HG02759 (cell line): ENCODE measurements at regions not wholly inside any gene's neighbourhood (a gene's known extent, or its start where the extent isn't known, plus 50 kb on each side); places are given as distances from the start of the nearest gene placed in this dataset.
"Not testable (repeated sequence)": the region's sequence is repeated elsewhere in the genome, so short reads cannot be mapped to it uniquely, and the experiment has no call there.

Experiments
- ATAC-seq: cut with Tn5 transposase; IDR thresholded peaks from one replicate; pipeline ENCODE4 v1.9.1; 2021; ENCODE audit warnings: mild to moderate bottlenecking, moderate library complexity; ENCODE audit not compliant: unreplicated experiment

DNA sequence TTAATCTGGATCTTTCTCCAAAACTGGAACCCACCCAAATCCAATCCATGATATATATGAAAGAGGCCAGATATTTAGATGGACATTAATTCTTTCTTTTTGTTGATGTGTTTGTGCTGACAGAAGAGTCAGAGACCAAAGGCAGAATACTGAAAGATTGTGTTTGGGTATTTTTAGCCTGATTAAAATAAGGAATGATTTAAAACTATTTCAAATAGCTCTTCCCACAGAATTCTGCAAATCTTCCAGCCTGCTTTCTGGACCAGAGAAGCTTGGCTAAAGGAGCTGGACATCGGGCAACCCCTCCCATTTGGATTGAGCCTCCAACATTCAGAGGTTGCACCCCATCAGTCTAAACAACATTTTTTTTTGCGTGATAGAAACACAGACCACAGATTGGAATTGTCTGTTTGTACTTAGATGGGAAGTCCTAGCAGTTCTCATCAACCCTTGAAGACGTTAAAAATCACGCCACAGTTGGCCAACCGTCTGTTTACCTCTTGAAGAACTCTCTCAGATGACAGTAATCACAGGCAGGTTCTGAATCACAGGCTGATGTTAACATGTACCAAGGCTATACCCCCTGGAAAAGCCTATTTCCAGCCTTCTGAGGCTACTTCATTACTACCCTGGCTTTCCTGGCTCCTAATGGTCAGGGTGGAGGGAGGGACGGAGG is 155.2 kb upstream of the NRP1 start:
- ATAC-seq, result no peak

DNA sequence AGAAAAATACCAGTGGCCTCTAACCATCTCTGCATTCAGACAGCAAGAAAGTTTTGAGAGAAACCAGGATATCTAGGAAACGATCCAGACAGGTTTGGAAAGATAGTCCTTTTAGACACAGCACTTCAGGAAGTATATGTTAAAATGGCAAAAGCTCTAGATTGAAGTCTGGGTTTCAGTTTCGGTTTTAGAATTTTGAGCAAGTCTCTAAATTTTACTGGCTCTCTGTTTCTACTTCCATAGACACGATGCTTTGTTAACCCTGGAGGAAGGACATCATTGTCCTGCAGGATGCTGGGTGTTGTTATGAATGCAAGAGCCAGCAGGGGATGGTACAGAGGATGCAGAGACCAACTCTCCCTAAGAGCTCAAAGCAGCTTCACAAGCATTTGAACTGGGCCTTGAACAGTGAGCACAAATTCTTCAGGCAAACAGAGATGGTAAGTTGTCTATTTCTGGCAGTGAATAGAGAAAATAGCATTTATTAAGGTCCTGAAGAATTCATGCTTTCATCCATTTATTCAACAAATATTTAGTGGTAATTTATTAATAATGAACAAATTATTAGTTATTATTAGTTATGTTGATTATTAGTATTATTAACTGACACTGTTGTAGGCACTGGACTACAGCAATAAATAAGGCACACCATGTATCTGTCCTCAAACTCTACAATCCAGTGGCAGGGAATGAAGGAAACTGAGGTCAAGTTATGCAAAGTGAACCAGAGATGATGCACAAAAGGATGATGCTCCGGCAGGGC is 152.7 kb upstream of the NRP1 start:
- ATAC-seq, result no peak

DNA sequence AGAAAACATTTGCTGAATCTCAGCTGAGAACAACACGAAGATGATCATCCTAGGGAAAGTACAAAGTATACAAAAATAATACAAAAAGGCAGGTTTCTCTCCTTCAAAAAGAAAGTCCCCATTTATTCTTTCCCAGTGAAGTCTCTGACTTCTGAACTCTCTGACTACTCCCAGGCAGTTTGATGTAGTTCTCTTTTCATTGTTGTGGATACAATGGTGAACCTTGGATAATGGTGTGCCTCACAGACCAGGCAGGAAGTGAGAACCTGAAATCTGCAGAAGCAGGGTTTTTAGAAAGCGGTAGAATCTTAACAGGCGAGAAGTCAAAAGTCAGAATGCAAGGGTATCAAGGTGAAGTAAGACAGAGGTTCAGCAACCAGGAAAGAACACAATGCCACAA is 150.8 kb upstream of the NRP1 start:
- ATAC-seq, result no peak

DNA sequence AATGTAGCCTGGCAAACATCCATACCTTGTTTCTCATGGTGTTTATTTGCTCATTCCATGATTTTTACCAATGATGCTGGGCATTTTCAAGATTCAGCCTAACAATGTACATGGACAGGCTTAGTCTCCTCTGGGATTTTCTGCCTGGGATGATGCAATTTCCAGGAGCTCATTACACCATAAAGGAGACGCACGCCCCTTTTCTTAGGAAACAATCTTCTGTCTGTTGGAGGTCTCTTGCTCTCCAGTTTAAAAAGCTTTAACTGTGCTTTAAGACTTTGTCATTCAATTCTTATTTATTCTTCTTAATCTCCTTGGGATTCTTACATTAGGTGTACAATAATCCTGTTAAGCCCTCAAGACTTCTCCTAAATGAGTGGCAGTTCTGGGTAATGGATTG is 150.3 kb upstream of the NRP1 start:
- no peak for ATAC-seq

GRCh38 chr10:33483816-33484190 is 149.3 kb upstream of the NRP1 start:
- ATAC-seq, result no peak

- ATAC-seq, result no peak
Measured at GRCh38 chr10:33483124-33483815, 148.8 kb upstream of the NRP1 start.

- ATAC-seq, result no peak
Measured at GRCh38 chr10:33482486-33482885, 148.0 kb upstream of the NRP1 start.

DNA sequence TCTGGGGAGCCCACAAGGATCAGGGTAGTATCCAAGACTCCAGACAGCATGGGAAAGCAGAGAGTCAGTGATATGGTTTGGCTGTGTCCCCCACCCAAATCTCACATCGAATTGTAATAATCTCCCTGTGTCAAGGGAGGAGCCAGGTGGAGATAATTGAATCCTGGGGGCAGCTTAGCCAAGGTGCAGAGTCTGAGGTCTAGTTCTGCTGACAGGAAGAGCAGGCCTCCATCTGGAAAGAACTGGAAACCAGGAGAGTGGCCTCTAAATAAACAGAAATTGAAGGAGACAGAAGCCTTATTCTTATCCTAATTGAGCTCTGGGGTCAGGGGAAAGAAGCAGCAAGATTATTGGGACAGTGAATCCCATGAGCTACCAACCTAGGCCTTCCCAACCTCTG is 146.7 kb upstream of the NRP1 start:
- no peak for ATAC-seq

DNA sequence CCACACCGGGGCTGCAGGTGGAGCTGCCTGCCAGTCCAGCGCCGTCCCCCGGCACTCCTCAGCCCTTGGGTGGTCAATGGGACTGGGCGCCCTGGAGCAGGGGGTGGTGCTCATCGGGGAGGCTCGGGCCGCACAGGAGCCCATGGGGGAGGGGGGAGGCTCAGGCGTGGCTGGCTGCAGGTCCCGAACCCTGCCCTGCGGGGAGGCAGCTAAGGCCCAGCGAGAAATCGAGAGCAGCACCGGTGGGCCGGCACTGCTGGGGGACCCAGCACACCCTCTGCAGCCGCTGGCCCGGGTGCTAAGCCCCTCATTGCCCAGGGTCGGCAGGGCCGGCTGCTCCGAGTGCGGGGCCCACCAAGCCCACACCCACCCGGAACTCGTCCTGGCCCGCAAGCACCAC is 145.9 kb upstream of the NRP1 start:
- not testable (repeated sequence) for ATAC-seq

- ATAC-seq, result no peak
Measured at GRCh38 chr10:33478675-33479125, 144.2 kb upstream of the NRP1 start.

DNA sequence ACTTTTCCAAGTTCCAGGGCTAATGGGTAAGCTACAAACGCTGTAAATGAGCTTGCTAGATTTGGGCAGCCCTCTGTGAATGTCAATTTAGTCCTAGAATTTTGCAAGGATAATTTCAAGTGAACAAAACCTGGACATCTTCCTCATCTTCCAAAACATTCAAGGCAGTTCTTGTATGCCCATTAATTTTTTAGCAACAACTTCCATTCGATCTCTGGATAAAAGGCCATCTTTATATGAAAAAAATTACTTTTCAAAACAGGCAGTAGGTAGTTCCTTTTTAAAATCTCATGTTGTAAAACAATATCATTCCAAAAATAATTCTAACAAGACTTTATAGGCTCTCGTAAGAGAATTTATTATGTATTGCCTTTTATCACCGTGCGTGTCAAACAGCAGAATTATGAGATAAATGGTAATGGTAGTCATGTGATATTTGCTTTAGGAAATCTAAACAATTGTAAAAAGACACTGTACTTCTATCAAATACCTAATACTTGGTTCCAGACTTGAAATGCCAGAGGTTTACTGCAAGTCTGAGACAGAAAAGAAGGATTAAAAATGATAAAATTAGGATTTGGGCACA is 143.7 kb upstream of the NRP1 start:
- no peak for ATAC-seq

- no peak for ATAC-seq
Measured at GRCh38 chr10:33477291-33478088, 143.0 kb upstream of the NRP1 start.

DNA sequence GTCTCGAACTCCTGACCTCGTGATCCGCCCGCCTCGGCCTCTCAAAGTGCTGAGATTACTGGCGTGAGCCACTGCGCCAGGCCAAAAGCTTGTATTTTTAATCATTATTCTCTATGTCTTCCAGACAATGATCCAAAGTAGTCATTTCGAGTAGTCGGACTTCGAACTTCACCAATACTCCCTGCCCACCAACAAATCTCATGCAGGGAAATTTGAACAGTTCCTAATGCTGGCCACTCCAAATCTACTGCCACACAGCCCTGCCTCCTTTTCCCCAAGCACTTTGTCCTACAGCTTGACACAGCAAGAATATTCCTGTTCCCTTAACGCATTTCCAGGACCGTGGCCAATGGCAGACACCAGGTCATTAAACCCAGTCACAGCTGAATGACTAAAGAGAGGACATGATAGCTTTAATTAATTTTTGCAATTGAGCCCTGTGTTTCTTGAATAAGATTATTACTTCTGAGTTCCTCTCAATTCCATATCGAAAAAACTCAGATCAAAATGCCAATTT is 142.3 kb upstream of the NRP1 start:
- no peak for ATAC-seq

GRCh38 chr10:33473688-33474087 is 139.2 kb upstream of the NRP1 start:
- ATAC-seq, result no peak

- not testable (repeated sequence) for ATAC-seq
Measured at GRCh38 chr10:33468006-33468405, 133.5 kb upstream of the NRP1 start.

DNA sequence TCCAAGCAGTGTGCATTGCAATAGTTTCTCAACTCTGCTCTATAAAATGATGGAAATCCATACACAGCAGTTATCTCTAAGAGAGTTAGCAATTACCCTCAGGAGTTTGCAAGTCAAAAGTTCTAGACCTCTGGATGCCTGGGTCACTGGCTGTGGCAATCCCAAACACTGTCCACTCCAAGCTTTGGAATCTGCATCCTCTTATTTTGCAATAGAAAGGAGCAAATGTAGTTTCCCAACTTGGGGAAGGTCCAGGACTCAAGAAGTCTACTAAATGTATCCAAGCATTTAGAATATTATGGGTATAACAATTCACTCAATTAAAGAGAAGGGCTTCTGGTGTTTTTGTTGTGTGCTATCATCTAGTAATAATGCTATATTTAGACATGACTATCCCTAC is 131.3 kb upstream of the NRP1 start:
- no peak for ATAC-seq

DNA sequence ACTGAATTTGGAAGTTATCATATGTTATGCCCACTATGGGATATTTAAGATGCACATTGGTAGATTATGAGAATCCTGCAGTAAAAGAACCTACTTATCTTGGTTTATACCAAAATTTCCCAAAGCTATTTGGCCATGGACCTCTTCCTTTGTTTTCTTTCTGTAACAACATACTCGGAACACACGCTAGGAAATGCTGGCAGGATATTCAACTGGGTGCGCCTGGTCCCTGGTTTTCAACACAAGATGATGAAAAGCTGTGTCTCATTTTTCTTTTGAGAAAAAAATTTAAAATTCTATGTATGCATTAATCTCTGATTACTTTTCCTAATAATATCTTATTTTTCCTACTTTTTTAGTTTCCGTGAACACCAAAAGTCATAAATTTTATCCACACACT is 128.5 kb upstream of the NRP1 start:
- ATAC-seq, result no peak

DNA sequence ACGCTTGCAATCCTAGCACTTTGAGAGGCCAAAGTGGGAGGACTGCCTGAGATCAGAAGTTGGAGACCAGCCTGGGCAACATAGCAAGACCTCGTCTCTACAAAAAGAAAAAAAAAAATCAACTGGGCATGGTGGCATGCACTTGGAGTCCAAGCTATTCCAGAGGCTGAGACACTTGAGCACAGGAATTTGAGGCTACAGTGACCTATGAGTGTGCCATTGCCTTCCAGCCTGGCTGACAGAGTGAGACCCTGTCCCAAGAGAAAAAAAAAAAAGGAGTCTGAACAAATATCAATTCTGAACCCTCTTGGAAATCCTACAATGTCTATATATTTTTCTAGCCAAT is 126.8 kb upstream of the NRP1 start:
- no peak for ATAC-seq

GRCh38 chr10:33460505-33461294 is 126.2 kb upstream of the NRP1 start:
- ATAC-seq, result no peak

DNA sequence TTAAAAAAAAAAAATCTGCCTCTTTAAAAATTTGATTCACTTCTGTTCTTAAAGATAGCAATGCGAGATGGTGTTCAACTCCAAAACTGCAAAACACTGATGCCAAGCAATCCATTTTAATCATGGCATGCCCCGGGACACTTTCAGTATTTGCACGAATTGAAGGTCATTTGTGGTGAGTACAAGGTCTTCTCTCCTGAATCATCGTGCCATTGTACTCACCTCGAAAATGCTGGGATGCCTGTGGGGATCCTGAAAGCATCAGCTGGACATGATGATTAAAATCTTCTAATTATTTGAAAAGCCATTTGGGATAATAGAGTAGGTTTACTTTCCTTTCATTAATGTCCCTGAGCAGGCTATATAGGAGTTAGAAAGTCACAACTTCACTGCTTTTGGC is 125.1 kb upstream of the NRP1 start:
- ATAC-seq, result no peak
